ENCODE measurements at regions not wholly inside any gene's neighbourhood (a gene's known extent, or its start where the extent isn't known, plus 50 kb on each side); places are given as distances from the start of the nearest gene placed in this dataset.

GRCh38 chr13:70347947-70348620 lies 239.8 kb upstream of the KLHL1 start:
- no peak for DNase-seq (ENCODE audit: low read depth in 4 of 4, low spot score in 3 of 4)

DNA sequence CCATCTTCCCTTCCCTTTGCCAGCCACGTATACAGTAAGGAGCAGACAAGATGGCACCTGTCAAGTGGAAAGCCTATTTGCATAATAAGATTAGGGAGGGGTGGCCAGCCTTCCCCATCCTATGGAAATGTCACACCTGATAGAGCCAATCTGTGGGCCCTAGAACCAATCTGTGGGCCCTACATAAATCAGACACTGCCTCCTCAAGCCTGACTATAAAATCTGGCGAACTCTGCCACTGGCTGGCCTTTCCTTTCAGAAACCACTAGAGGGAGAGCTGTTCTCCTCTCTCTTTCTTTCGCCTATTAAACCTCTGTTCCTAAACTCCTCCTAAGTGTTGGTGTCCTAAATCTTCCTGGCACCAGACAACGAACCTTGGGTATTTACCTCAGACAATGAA lies 231.5 kb upstream of the KLHL1 start:
- DNase-seq (ENCODE audit: low read depth in 4 of 4, low spot score in 3 of 4), result no peak

- DNase-seq (ENCODE audit: low read depth in 4 of 4, low spot score in 3 of 4), result no peak
These were observed 230.4 kb upstream of the KLHL1 start for GRCh38 chr13:70338609-70339008.

GRCh38 chr13:70336866-70337265 lies 228.6 kb upstream of the KLHL1 start:
- no peak for DNase-seq (ENCODE audit: low read depth in 4 of 4, low spot score in 3 of 4)

- no peak for DNase-seq (ENCODE audit: low read depth in 4 of 4, low spot score in 3 of 4)
These were observed 225.5 kb upstream of the KLHL1 start for GRCh38 chr13:70333752-70334151.

DNA sequence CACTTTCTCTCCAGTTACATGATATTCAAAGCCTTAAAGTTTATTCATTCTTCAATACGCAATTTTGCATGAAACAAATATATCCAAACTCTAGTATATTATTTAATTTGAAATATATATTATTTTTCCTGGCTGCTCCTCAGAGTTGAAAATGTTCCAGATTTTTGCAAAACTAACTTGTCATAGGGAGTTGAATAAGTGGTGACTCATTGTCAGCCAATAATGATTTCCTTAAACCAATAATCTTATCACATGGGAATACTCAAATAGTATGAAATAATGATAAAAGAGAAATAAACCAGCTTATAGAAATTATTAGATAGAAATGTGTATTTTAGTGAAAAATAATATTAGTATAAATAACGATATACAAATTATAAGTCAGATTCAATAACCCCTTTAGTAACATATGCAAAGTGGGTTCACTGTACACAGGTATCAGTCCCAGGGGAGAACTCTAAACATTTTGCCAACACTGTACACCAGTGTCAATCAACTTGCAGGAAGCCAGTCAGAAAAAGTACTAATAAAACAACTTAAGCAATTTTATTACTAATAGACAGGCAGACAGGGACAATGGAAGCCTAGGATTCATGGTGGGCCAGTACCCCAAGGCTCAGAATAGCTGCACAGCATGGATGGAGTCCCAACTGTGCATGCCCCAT lies 222.6 kb upstream of the KLHL1 start:
- no peak for DNase-seq (ENCODE audit: low read depth in 4 of 4, low spot score in 3 of 4)

- DNase-seq (ENCODE audit: low read depth in 4 of 4, low spot score in 3 of 4), result no peak
These were observed 216.3 kb upstream of the KLHL1 start for GRCh38 chr13:70324519-70324918.

DNA sequence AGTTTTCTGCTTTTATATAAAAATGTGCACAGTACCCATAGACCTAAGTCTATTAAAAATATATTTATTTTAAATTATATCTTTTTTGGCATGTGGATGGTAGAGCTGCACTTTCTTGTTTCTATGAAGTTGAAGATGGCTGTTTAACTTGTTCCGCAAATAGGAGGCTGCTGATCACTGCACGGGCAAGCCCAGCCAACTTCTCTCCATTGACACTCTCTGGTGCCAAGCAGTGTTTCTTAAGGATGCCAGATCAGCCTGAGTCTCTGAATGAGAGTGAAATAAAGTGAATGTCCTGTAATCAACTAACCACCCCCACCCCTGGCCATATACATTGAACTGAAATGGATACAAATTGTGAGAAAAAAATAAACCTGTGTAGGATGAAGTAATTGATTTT lies 202.9 kb upstream of the KLHL1 start:
- no peak for DNase-seq (ENCODE audit: low read depth in 4 of 4, low spot score in 3 of 4)

DNA sequence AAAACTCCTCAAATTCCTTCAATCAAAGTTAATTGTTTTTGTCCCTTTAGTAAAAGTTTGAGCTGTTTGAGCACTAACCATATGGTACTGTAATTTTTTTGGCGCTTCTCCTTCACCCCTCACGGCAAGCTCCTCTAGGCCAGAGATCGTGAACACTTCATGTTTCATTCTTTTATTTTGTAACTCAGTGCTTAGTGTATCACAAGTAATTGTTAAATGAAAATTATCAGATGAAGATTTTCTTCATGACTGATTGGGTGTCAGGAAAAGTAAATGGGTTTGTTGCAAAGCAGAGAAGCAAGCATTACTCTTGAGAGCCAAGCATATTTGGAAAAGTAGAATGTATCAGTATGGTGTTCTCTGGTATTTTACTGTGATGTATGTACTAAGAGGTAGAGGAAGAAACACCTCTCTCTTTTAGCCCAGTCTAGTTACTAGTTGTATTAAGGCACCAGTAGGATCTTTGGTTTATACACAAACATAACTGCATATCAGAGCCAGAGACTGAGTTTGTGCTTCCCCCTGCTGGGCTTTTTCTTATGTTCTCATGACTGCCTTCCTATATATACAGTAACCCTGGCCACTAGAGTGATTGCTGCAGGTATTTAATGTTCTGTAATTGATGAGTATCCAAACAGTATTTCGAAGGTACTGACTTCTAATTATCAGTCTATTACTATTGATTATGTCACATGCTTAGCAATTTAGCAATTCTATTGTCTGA lies 202.3 kb upstream of the KLHL1 start:
- peak; percentile 12 to 36 (median 34) for DNase-seq (ENCODE audit: low read depth in 4 of 4, low spot score in 3 of 4)

DNA sequence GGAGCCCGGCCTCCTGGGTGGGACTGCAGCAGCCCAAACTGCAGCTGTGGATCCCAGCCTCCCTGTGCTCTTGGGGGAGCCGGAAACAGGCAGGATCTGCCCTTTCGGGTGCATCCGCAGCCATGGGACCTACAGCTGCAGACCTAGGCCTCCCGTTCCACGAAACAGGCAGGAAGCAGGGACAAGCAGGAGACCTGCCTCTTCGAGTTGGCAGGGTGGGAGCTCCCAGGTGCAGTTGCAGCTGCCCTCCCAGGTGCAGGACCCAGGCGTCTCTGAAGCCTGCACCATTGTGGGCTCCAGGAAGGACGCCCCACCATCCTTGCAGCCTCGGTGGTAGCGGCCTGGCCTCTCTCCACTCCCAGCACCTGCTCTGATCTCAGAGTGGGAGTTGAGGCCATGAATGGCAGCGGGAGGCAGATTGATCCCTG lies 189.0 kb upstream of the KLHL1 start:
- DNase-seq (ENCODE audit: low read depth in 4 of 4, low spot score in 3 of 4), result no peak

DNA sequence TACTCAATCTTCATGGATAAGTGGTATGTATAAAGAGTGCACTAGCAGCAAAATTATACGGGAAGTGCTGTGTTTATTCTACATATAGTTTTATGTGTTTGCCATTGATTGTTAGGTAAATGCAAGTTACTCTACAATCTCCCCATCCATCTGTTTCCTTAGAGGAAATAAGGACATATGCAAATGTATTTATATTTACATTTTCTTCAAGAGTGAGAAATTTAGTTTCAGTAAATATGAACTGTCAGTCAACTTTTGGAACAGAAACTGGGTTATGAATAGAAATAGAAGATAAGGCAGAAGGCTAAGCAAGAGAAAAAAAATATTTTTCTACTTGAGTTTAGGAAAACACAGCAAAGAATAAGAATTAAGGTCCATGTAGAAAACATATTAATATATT lies 176.1 kb upstream of the KLHL1 start:
- DNase-seq (ENCODE audit: low read depth in 4 of 4, low spot score in 3 of 4), result no peak

DNA sequence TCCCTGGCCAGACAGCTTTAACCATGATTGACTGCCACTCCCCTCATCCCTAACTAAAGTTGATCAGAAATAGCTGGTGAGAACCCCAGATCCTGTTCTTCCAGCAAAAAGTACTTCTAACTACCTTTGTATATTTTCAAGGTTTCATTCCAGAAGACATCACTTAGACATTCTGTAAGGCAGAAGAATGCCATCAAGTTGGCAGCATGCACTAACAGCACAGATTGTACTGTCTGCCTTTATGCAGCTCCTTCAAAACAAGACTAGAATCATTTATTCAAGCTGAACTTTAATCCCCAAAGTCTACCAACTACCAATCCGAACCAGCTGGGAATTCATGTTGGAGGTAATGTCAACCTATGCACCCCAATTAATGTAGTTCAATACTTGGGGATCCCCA lies 167.6 kb upstream of the KLHL1 start:
- DNase-seq (ENCODE audit: low read depth in 4 of 4, low spot score in 3 of 4), result no peak

DNA sequence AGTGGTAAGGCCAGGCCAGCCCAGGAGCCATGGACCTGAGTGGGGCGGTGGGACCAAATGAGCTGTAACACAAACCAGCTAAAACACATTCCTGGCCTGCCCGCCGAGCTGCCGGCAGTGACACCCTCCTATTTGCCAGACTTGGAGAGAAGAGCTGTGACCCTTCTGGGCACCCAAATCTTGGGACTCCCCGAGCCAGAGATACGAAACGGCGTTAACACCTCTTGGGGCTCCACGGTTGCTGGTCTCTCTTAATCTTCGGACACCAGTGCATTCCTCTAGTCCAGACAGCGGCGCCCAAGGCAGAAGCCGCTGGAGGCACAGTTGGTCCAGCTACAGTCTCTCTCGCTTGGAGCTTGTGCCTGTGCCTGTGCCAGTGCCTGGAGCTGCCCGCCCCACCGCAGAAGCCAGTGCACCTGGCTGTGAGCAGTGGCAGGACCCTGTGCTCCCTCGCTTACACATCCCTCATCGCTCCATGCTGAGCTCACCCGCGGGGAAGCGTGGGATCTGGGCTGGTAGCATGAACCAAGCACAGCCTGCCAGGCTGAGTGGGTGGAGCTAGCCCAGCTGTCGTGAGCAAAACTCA lies 147.2 kb upstream of the KLHL1 start:
- no peak for DNase-seq (ENCODE audit: low read depth in 4 of 4, low spot score in 3 of 4)

DNA sequence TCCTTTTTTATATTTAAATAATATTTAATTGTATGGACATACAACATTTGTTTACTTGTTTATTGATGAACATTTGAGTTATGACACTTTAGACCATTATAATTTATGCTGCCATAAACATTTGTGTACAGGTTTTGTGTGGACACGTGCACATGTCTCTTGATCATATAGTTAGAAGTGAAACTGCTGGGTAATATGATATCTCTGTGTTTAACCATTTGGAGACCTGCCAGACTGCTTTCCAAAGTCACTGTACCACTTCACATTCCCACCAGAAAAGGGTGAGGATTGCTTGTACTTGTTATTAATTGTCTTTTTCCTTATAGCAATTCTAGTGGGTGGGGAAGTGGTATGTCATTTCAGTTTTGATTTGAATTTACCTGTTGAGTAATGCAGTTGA lies 145.6 kb upstream of the KLHL1 start:
- peak in 2 of 4 donors; percentile 1 to 3 for DNase-seq (ENCODE audit: low read depth in 4 of 4, low spot score in 3 of 4)

DNA sequence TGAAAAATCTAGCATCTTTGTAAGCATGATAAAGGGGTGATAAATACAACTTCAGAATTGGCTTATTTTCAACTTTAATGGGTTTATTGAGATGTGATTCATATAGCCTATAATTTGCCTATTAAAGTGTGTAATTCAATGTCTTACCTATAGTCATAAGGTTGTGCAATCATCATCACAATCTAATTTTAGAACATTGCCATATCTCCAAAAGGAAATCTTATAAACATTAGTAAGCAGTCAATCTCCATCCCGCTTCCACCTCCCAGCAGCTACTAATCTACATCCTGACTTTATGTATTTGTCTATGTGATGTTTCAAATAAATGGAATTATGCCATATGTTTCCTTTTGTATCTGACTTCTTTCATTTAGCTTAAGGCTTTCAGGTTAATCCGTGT lies 145.2 kb upstream of the KLHL1 start:
- no peak for DNase-seq (ENCODE audit: low read depth in 4 of 4, low spot score in 3 of 4)

- DNase-seq (ENCODE audit: low read depth in 4 of 4, low spot score in 3 of 4), result no peak
These were observed 141.2 kb upstream of the KLHL1 start for GRCh38 chr13:70249332-70250064.

GRCh38 chr13:70237131-70237530 lies 128.9 kb upstream of the KLHL1 start:
- DNase-seq (ENCODE audit: low read depth in 4 of 4, low spot score in 3 of 4), result no peak

DNA sequence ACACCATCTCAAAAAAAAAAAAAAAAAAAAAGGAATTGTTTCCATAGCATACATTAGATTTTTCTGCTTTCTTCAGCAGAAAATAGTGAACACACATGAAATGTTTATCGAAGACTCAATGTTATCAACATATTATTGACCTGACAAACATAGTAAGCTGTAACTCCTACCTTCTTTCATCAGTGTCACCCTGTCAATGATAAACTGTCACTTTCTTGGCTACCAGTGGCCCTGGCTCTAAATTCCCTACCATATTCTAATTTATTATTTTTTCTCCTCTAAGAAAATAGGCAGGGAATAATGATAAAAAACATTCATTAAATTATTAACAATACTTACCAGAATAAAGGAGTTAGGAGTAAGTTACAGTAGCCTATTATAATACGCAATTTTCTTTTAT lies 127.3 kb upstream of the KLHL1 start:
- DNase-seq (ENCODE audit: low read depth in 4 of 4, low spot score in 3 of 4), result no peak

GRCh38 chr13:70223911-70224310 lies 115.7 kb upstream of the KLHL1 start:
- no peak for DNase-seq (ENCODE audit: low read depth in 4 of 4, low spot score in 3 of 4)

DNA sequence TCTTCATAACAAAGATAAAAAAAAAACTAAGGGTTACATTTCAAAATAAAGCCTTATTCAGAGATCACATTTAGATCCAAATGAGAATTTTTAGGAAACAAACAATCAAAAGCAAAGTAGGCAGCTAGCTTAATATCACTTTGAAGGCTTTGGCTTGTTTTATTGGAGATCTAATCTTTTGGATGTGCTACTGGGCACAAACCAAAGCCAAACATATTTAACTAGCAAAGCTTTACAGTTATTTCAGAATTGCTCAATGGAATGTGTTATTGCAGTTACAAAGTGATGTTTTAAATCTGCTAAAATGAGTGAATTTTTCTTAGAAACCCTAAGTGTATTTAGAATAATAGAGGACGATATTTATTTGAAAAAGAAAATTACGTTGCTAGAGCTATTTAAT lies 114.7 kb upstream of the KLHL1 start:
- DNase-seq (ENCODE audit: low read depth in 4 of 4, low spot score in 3 of 4), result no peak

DNA sequence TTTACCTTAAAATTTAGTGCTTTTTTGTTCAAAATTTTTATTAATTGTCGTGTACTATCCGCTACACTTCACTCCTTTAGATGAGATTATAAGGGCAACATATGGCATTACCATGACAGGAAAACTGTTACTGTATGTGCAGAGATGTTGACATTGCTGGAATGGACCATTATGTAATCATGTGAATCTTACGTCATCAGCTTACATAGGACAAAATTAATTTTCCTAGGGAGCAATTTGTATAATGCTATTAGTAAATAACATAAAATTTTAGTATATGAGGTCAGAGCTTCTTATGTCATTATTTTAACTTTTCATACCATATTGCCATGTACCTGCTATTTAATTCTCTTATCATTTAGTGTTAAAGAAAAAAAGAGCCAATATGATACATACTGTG lies 110.4 kb upstream of the KLHL1 start:
- DNase-seq (ENCODE audit: low read depth in 4 of 4, low spot score in 3 of 4), result no peak
